ENCODE measurements at regions not wholly inside any gene's neighbourhood (a gene's known extent, or its start where the extent isn't known, plus 50 kb on each side); places are given as distances from the start of the nearest gene placed in this dataset.

DNA sequence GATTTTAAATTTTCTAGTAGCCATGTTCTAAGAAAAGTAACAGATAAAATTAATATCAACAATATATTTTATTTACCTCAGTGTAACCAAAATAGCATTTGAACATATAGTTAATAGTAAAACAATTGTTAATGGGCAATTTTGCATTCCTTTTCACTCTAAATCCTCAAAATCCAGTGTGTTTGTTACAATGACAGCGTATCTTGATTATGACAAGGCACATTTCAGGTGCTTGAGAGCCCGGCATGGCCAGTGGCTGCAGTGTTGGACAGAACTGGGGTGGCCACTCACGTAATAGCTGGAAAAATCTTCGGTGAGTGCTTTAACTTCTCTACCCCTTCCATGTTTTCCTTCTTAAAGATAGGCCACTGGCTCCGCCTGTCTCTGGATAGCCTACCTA, 248.0 kb upstream of the RREB1 start:
- no peak overlapping the region for H3K4me3 ChIP-seq (replicated peaks in 1 of 2; ENCODE audit: low read depth in 2 of 2, low read length in 2 of 2)
- no peak for DNase-seq (ENCODE audit: low read depth in 2 of 2)
- TF ChIP-seq, protein P1, sequence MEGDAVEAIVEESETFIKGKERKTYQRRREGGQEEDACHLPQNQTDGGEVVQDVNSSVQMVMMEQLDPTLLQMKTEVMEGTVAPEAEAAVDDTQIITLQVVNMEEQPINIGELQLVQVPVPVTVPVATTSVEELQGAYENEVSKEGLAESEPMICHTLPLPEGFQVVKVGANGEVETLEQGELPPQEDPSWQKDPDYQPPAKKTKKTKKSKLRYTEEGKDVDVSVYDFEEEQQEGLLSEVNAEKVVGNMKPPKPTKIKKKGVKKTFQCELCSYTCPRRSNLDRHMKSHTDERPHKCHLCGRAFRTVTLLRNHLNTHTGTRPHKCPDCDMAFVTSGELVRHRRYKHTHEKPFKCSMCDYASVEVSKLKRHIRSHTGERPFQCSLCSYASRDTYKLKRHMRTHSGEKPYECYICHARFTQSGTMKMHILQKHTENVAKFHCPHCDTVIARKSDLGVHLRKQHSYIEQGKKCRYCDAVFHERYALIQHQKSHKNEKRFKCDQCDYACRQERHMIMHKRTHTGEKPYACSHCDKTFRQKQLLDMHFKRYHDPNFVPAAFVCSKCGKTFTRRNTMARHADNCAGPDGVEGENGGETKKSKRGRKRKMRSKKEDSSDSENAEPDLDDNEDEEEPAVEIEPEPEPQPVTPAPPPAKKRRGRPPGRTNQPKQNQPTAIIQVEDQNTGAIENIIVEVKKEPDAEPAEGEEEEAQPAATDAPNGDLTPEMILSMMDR (IDR thresholded peaks at IDR 0.05; ENCODE audit: low read depth, low read length) = no peak

- H3K4me3 ChIP-seq (replicated peaks in 1 of 2; ENCODE audit: low read depth in 2 of 2, low read length in 2 of 2) = no peak overlapping the region
- no peak for DNase-seq (ENCODE audit: low read depth in 2 of 2)
- TF ChIP-seq, protein P1 (IDR thresholded peaks at IDR 0.05; ENCODE audit: low read depth, low read length) = no peak
Observed at GRCh38 chr6:6860863-6861262, 246.9 kb upstream of the RREB1 start.

- TF ChIP-seq, protein P1 (IDR thresholded peaks at IDR 0.05; ENCODE audit: low read depth, low read length) = no peak
- DNase-seq (ENCODE audit: low read depth in 2 of 2) = no peak
- no peak overlapping the region for H3K4me3 ChIP-seq (replicated peaks in 1 of 2; ENCODE audit: low read depth in 2 of 2, low read length in 2 of 2)
Observed at GRCh38 chr6:6861351-6861894, 246.3 kb upstream of the RREB1 start.

- no peak for DNase-seq (ENCODE audit: low read depth in 2 of 2)
- no peak overlapping the region for H3K4me3 ChIP-seq (replicated peaks in 1 of 2; ENCODE audit: low read depth in 2 of 2, low read length in 2 of 2)
- TF ChIP-seq, protein P1 (IDR thresholded peaks at IDR 0.05; ENCODE audit: low read depth, low read length) = no peak
Observed at GRCh38 chr6:6861995-6862394, 245.8 kb upstream of the RREB1 start.

DNA sequence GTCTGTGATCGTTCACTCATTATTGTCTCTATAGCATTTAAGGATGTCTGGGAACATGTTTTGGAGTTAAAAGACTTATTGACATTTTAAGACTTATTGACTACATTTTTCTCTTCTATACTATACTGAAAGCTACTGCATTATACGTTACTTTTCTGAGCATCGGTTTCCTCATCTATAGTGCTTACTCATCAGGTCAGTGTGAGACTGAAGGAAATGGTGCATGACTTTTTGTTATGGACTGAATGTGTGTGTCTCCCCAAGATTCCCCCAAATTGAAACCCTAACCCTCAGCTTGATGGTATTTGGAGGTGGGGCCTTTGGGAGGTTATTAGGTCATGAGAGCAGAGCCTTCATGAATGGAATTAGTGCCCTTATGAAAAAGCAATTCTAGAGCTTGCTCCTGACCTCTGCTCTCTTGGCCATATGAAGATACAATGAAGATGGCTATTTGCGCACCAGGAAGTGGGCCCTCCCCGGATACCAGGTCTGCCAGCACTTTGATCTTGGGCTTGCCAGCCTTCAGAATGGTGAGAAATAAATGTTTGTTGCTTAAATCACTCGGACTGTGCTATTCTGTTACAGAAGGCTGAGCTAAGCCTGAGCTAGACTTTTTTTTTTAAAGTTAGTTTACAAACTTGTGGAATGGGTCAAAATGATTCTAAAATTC, 243.7 kb upstream of the RREB1 start:
- H3K4me3 ChIP-seq (replicated peaks in 1 of 2; ENCODE audit: low read depth in 2 of 2, low read length in 2 of 2) = no peak overlapping the region
- TF ChIP-seq, protein P1 (IDR thresholded peaks at IDR 0.05; ENCODE audit: low read depth, low read length) = no peak
- DNase-seq (ENCODE audit: low read depth in 2 of 2) = no peak

DNA sequence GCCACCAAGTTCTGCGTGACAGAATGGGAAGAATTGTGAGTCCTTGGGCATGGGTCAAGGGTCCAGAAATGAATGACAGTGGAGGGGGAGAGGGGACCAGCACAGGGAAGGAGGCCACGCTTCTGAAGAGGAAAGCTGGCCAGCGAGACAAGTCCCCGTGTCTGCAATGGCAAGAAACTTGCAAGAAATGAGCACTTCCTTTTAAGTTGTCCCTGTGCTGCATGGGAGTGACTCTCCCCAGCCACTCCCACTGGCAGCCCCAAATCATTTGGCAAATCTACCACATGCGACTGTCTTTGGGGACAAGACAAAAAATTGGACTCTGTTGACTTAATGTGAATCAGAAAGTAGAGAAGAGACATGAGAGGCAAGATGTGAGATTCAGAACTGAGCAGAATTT, 242.2 kb upstream of the RREB1 start:
- TF ChIP-seq, protein P1 (IDR thresholded peaks at IDR 0.05; ENCODE audit: low read depth, low read length) = no peak
- no peak for DNase-seq (ENCODE audit: low read depth in 2 of 2)
- no peak overlapping the region for H3K4me3 ChIP-seq (replicated peaks in 1 of 2; ENCODE audit: low read depth in 2 of 2, low read length in 2 of 2)
